GM21447 (cell line): ENCODE measurements at regions not wholly inside any gene's neighbourhood (a gene's known extent, or its start where the extent isn't known, plus 50 kb on each side); places are given as distances from the start of the nearest gene placed in this dataset.
"Not testable (repeated sequence)": the region's sequence is repeated elsewhere in the genome, so short reads cannot be mapped to it uniquely, and the experiment has no call there.

Experiments used
- ATAC-seq: cut with Tn5 transposase; IDR thresholded peaks from one replicate; pipeline ENCODE4 v1.9.1; 2021; ENCODE audit not compliant: unreplicated experiment

DNA sequence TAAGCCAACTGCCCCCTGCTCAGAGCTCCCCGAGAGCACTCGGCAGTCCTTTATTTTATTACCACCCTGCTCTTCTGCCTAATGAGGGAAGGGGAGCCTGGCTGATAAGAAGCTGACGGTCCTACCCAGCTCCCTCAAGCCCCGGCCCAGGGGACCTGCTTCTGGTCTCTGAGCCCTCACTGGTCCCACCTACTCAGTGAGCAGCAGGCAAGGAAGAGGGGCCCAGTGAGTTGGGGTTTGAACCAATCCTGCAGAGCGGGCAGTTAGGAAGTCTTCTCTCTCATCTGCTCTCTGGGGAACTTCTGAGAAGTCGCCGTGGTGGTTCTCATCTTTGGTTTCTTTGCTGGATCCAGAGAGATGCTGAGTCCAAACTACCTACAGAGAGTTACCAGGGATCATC, 218.9 kb downstream of the NDUFA10 start:
- no peak for ATAC-seq

DNA sequence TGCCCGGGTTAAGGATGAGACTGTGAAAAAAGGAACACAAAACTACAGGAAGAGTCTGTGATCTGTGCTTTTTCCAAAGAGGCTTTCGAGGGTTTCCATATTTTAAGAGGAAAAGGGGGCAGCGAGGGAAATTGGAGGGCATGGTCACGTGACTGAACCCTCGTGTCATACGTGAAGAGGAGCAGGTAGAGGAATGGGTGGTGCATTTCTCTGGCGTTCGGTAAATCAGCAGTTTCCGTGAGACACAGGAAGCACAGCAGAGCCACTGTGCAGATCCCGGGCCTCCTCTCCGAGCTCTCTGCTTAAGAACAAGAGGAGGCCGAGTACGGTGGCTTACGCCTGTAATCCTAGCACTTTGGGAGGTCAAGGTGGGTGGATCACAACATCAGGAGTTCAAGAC, 219.7 kb downstream of the NDUFA10 start:
- ATAC-seq = no peak

DNA sequence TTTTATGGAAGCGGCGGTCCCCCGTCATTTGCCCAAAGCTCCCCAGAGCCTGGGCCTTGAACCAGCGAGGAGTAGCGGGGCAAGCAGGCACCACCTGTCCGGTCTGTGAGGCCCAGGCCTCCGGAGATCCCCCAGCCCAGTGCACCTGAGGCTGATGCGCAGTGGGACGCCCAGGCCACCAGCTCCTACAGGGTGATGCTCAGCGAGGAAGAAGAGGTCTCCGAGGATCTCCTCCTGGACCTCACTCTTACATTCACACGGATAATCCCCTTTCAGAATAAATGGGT, 220.2 kb downstream of the NDUFA10 start:
- no peak for ATAC-seq

DNA sequence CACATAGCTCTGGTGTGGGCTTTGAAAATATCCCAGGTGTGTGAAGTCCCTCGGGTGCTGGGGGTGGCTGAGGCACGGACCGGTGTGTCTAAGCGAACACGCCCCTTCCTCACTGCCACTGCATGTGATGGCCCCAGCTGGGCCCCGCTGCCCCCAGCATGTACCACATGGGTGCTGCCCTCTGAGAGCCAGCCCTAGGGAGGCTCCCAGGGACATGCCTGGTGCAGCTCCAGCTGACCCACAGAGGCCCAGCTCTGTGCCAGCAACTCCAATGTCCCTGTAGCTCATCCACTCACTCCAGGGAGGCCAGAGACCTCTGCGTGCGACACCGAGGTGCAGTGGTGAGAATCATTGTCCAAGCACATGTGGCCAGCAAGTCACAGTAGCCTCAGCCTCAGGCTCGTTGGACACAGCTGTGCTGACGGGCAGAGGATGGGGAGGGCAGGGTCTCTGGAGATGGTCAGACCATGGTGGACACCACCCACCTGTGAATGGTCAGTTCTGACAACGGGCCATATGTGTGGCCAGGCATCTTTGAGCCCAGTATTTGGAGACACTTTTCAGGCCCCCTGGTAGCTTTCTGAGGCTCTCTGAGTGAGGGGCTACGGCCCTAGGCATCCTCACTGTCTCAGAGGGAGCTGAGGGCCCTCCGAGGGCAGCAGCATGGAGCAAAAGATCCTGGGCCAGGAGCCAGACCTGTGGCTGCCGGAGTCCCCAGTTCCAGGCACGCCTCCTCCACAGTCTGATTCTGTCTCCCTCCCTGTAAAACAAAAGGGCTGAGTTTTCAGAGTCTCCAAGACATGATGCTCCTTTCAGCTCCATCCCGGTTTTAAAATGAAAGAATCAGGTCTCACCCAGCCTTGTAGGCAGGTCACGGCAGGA, 220.7 kb downstream of the NDUFA10 start:
- ATAC-seq = no peak

DNA sequence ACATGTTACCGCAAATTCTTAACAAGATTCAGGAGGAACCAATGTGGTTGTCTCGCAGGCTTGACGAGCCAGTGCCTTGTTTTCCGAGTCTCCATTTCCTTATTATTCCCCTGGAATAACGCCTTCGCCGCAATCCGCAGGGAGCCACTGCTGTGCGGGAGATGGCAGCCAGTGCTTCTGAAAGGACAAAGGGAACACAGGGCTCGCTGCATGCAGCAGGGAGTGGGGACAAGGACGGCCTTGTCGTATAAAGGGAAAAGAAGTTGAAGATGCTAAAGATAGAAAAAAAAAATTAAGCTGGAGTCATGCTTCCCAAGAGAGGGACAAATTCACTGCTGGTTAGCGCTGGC, 221.4 kb downstream of the NDUFA10 start:
- ATAC-seq = no peak

DNA sequence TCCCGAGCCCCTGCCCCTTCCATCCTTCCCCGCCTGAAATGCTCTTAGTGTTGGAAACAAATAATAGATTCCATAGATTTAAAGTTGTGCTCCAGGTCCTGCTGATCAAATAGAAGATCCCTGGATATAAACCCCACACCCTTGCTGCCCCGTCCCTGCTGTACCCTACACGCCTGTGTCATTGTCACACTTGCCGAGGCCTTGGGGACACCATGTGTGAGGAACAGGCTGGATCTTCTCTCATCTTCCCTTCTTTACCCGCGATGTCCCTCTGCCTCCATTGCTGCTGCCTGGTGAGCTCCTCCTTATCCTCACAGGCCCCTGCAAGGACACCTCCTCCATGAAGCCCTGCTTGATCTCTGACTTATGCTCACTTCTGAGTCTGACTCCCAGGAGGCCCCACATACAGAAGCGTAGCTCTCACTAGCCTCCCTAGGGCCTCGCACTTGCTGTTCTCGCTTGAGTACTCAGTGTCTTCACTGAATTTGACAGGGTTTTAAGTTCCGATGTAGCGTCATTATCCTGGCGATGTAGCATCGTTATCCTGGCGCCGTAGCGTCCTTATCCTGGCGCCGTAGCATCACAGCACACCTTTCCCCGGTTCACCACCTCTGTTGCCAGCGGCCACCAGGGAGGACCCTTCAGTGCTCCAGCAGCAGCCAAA, 221.9 kb downstream of the NDUFA10 start:
- no peak for ATAC-seq

DNA sequence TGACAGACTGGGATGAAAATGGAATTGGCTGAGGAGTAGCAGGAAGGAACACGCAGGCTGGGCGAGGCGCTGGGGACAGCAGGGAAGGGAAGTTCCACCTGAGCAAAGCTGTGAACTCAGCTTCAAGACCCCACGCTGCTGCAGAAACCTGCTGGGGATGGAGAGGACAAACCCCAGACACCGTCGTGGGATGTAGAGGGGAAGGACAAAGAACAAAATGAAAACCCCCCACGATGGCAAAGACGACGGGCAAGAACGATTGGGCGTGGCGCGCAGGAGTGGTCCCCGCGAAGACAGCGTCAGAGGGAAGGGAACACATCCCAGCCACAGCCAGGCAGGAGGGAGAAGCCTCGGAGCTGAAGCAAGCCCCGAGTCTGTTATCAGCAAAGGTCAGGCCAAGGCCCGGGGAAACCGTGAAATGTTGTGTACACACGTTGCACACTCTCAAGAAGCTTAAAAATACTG, 222.9 kb downstream of the NDUFA10 start:
- ATAC-seq = no peak

DNA sequence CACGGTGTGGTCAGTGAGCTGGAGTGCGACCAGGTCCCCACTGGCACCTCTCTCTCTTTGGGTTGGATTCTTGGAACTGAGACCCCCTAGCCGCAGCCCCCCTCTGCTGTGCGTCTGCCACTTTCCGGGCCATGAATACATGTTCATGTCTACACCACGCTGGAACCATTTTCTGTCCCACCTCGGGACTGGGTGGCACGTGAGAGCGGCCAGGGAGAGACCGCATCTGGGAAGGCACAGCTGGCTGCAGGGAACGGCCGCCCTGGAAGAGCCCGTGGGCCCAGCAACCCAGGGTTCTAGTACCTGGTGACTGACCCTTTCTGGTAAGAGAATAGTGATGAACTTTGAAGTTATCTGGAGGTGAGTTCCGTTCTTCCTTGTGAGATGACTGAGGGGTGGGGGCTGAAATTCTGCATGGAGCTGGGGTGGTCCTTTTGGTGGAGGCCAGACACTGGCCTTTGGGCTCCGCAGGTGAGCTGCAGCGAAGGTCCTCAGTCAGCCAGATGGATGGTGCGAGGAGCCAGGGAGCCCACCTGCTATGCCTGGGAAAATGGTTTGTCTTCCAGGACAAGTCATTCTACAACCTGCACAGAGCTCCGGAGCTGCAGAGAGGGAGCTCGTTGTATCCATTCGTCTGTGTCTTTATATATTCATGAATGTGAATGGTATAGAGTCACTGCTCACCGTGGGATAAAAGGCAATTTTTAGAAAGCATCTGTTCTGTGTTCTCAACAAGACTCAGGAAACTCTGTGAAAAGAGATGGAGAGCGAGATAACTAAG, 223.5 kb downstream of the NDUFA10 start:
- no peak for ATAC-seq

DNA sequence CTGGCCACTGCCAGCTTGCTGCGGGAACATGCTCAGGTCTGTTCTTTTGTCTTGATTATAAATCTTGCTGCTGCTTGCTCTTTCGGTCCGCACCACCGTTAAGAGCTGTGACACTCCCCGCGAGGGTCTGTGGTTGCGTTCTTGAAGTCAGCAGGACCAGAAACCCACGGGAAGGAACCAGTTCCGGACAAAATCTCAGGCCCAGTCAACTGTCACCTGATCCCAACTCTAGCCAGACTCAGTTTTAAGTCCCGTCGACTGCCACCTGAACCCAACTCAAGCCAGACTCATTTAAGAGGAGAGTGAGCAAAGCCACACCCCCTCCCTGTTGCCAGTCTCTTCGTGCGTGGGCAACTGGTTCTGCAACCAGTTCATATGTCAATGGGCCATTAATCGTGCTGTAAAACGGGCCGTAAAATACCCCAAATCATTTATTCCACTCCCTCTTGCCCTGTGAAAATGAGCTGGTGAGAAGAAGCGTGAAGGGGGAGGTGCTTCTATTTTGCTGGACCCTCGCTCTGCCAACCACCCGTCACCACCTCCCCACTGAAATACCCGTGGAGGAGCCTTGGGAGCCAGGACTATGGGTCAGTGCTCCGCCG, 224.3 kb downstream of the NDUFA10 start:
- ATAC-seq = no peak

DNA sequence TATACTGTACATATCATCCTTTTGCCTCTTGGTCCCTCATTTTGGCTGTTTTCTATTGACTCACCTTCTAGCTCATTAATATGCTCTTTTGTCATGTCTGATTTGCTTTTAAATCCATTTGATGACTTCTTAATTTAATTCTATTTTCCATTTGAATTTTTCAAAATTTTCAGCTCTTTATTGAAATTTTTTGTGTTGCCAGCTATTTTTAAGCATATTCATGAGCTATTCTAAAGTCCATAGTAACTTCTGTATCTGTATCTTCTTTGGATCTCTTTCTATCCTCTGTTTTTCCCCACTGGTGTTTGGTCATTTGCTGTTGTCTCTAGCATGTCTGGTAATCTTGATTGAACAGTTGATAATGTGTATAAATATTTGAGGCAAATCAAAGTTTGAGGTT, 227.8 kb downstream of the NDUFA10 start:
- no peak for ATAC-seq

DNA sequence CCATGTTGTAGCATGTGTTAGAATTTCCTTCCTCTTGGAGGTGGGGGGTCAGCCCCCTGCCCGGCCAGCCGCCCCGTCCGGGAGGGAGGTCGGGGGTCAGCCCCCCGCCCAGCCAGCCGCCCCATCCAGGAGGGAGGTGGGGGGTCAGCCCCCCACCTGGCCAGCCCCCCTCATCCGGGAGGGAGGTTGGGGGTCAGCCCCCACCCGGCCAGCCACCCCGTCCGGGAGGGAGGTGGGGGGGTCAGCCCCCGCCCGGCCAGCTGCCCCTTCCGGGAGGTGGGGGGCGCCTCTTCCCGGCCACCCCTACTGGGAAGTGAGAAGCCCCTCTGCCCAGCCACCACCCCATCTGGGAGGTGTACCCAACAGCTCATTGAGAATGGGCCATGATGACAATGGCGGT, 229.4 kb downstream of the NDUFA10 start:
- not testable (repeated sequence) for ATAC-seq

DNA sequence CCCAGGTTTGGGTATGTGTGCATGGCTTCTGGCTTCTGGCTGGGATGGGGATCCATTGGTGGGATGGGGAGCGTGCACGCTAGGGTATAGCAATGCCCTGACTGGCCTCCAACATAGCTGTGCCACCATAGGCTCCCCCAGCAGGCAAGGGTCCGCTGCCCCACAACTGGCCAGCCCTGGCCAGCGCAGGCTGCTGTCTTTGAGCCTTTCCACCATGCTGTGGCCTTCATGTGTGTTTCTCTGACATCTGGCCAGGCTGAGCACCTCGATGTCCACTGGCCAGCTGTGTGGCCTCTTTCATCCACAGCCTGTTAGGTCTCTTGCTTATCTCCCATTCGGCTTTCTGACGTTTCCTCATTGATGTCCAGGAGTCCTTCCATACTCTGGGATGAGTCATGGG, 231.3 kb downstream of the NDUFA10 start:
- no peak for ATAC-seq

DNA sequence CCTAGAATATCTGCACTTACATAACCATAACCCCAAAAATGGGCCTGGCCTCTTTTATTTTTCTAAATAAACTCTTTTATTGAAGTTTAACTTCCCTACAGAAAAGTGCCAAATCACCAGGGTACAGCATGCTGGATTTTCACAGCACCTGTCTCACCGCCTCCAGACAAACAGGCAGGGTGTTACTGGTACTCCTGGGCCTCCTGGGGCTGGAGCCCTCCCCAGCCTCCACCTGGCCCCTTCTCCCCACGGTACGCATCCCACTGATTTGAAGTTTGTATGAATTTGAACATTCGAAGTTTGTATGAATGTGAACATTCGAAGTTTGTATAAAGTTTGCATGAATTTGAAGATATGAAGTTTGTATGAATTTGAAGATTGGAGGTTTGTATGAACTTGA, 232.1 kb downstream of the NDUFA10 start:
- ATAC-seq = no peak

DNA sequence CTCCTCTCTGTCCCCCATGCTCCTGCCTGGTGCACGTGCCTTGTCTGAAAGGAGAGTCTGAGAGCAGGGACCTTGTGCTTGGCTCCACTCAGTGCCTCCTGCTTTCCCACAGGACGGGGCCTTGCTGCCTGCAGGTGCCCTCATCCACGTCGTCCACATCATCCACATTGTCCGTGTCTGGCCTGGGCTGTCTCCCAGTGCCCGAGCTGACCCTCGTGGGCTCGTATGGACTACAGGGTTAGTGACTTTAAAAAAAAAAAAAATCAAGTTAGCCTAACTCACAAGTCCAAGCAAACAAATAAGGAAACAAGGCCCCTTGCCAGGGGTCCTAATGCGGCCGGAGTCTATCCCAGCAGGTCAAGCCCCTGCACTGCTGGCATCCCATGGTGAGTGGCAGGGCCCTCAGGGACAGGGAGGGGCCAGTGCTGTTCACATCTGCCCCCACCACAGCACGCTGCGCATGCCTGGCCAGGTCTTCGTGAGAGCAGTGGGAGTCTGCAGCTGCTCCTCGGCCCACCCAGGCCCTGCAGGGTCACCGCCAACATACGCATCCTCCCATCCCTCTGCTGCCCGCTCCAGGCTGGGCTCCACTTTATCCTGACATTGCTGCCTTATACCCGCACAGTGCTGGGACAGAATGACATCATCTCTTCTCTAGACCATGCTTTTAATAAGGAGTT, 232.6 kb downstream of the NDUFA10 start:
- ATAC-seq = no peak

DNA sequence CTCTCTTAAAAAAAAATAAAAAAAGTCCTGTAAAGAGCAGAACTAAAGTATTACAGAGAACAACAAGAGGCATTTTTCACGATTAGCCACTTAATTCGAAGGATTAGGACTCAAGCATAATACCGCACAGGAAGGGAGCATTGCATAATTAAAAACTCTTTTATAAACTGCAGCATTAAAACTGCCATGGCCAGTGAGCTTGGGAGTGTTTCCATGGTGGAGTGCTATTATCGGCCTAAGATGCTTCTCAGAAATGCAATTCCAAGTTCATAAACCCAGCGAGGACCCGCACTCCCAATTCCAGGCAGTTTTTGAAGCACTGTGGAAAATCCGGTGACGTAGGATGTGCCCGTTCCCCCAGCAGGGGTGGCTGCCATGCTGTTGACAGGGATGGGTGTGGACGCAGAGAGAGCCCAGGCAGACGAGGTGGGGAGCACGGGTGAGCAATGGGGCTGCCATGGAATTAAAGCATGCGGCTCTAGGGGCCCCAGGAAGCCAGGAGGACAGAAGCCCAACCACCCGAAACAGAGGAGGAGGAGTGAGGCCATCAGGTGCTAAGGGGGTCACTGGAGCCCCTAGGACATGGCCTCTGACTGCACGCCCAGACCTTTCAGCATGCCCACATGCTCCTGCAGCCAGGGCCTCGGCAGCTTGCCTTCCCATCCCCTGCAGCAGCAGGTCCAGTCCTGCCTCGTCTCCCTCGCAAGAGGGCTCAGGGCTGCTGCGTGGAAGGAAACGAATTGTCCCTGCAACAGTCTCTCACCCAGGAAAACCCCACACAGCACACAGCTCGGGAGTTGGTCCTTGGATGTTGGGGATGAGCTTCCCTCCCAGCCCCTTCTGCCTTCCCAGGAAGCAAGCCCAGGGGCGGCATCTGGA, 233.4 kb downstream of the NDUFA10 start:
- ATAC-seq = no peak

DNA sequence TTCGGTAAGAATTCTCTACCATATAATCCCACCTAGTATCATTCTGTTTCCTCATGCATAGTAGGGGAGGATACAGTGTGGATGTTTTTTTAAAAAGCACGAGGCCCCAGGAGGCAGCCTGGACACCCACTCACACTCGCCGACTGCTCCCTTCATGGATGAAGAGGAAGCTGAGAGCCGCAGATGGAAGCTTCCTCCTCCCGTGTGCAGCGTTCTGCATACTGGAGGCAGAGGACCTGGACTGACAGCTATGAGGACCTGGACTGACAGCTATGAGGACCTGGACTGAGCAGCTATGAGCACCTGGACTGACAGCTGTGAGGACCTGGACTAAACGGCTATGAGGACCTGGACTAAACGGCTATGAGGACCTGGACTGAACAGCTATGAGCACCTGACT, 234.4 kb downstream of the NDUFA10 start:
- ATAC-seq = no peak

DNA sequence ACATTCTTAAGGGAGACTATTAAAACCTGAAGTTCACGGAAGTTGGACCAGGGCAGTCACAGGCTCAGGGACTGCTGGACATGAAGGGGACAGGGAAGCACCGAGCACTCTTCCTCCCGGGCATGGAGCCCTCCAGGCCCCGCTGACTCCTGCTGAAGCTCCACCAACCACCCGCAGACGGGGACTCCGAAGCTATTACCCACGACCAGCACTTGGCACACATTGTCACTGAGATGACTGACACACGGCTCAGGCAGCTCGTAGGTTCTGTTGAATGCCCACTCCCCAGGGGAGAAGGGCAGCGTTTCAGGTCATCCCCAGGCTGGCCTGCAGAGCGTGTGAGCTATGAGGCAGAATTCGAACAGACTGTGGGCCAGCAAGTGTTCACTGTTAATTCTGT, 234.8 kb downstream of the NDUFA10 start:
- ATAC-seq = no peak

DNA sequence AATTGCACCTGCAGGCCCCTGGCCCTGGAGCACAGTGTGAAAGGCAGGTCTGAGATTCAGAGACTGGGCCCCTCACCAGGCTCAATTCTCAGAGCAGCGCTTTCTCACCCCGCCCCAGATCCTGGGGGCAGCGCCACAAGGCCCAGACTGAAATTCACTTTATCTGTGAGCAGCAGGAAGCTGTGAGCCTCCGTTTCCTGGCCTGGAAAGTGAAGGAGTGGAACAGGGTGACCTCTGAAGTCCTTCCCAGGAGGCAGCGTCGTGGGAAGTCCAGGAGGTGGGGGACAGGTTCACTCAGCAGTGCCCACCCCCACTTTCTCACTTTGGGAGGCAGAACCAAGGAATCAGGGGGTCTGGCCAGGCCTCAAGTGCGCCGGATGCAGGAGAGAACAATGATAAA, 235.4 kb downstream of the NDUFA10 start:
- no peak for ATAC-seq

DNA sequence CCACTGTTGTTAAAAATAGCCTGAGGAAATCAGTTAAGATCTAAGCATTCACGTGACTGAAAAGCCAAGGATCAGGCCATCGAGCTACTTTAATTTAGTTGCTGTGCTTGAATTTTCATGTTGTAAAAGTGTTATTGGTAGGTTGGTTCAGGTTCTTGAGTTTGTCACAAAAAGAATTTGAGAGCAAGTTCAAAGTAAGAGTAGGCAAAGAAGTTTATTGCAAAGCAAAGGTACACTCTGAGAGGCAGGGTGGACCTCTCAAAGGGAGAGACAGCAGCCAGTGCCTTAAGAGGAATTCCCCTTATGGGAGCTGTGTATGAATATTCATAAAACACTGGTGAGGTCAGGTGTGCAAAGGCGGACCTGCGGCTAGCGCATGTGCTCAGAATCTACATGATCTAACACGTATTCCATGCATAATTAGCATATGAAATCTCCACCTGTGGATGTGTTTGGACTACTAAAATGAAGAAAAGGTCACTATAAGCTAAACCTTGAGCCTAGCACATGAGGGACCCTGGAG, 236.5 kb downstream of the NDUFA10 start:
- ATAC-seq = no peak

DNA sequence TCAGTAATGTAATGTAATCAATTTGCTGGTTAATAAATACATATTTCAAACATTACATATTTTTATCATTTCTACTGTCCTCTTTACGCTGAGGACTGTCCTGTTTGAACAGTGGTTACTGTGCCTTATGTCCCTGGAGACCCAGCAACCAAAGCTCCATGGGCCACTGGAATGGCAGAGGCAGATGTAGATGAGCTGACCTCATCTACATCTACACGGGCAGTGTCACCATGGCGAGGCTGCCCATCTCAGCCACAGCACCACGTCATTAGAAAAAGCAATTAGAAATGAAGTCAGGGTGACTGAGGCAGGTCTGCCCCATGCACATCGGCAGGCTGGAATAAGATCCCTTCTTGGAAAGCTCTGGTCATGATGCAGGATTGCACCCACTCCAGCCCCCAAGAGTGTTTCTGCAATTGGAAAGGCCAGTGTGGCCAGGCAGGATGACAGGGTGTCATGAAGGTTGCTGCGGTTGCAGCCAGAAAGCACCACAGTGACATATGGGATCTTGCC, 237.5 kb downstream of the NDUFA10 start:
- ATAC-seq = no peak
